K562 (cell line): ENCODE measurements at regions not wholly inside any gene's neighbourhood (a gene's known extent, or its start where the extent isn't known, plus 50 kb on each side); places are given as distances from the start of the nearest gene placed in this dataset.

Experiments
- ZBTB40 ChIP-seq, 2 experiments: fragments of 450-650 bp in 1 of 2; sonication (generic) in 1 of 2; formaldehyde crosslinking in 1 of 2; IDR thresholded peaks; 2 replicates each; pipeline versions ENCODE4 v1.7.1 to v1.9.0; 2016 to 2022; ENCODE audit warnings: inconsistent platforms in 1 of 2, mild to moderate bottlenecking in 1 of 2, missing genetic modification reagents in 1 of 2
- ZBTB9 ChIP-seq: fragments of 450-650 bp; formaldehyde crosslinking; IDR thresholded peaks from 2 replicates; pipeline ENCODE4 v1.4.0; 2020; ENCODE audit warnings: mild to moderate bottlenecking, moderate library complexity

- TF ChIP-seq ZBTB40 (IDR thresholded peaks at IDR 0.05) (no peak), ZBTB40 (CRISPR knock-in tag; IDR thresholded peaks at IDR 0.05) (no peak), ZBTB9 (CRISPR knock-in tag) (no peak)
Measured at GRCh38 chr6:22059946-22060345, 236.9 kb downstream of the PRL start (continued).
